ENCODE measurements at regions not wholly inside any gene's neighbourhood (a gene's known extent, or its start where the extent isn't known, plus 50 kb on each side); places are given as distances from the start of the nearest gene placed in this dataset.
A peak's percentile ranks its signal among the peaks of the same experiment; 100 is the strongest.

GRCh38 chr21:31416465-31416864 is 72.4 kb upstream of the TIAM1 start:
- 48% methylated on average over 2 of the region's 2 CpGs for WGBS
- TF ChIP-seq MAX (IDR thresholded peaks at IDR 0.05) (peak; percentile 81), FOXA2 (IDR thresholded peaks at IDR 0.05) (peak; percentile 84), GABPA (IDR thresholded peaks at IDR 0.05 in 1 of 2, conservative IDR thresholded peaks at IDR 0.05 in 1 of 2) (no peak), CTCF (IDR thresholded peaks at IDR 0.05; ENCODE audit: low read depth, low read length, missing input control) (no peak), NR2F2 (IDR thresholded peaks at IDR 0.05) (no peak), SP1 (IDR thresholded peaks at IDR 0.05) (peak; percentile 23), YY1 (IDR thresholded peaks at IDR 0.05) (peak; percentile 96), REST (IDR thresholded peaks at IDR 0.05) (peak; percentile 61), RXRA (IDR thresholded peaks at IDR 0.05) (peak; percentile 28 to 86), EGR1 (IDR thresholded peaks at IDR 0.05; ENCODE audit: low read depth in 2 of 2) (no peak), HNF4G (IDR thresholded peaks at IDR 0.05) (no peak), HNF4A (conservative IDR thresholded peaks at IDR 0.05) (peak; percentile 56 to 83), ATF3 (IDR thresholded peaks at IDR 0.05) (peak; percentile 38), TAF1 (conservative IDR thresholded peaks at IDR 0.05) (no peak), ZBTB33 (IDR thresholded peaks at IDR 0.05) (peak; percentile 78), RAD21 (IDR thresholded peaks at IDR 0.05) (peak; percentile 34 to 46), FOXA1 (IDR thresholded peaks at IDR 0.05) (peak; percentile 51), JUND (IDR thresholded peaks at IDR 0.05) (peak; percentile 53 to 92)
- Histone ChIP-seq H3K9me3 (ENCODE audit: control insufficient read depth in 4 of 4, low read length in 3 of 4) (no peaks in the 10 kb centered on the region), H3K4me3 (ENCODE audit: low read depth in 1 of 3, low read length in 3 of 3) (no peak overlapping the region), H3K4me1 (ENCODE audit: control insufficient read depth in 4 of 4, insufficient read depth in 4 of 4, low read length in 3 of 4) (peaks cover 0 to 3% (median 0%) of the 10 kb centered on the region in 4 donors), H3K27me3 (ENCODE audit: control insufficient read depth in 4 of 4, insufficient read depth in 4 of 4, low read length in 3 of 4) (no peaks in the 10 kb centered on the region), H3K9ac (ENCODE audit: low read depth in 1 of 2, low read length in 2 of 2) (no peak overlapping the region), H3K36me3 (ENCODE audit: control insufficient read depth in 4 of 4, insufficient read depth in 3 of 4, low read depth in 1 of 4, low read length in 3 of 4) (peaks cover 0 to 3% (median 0%) of the 10 kb centered on the region in 4 donors), H3K27ac (ENCODE audit: low read depth in 1 of 2, low read length in 2 of 2) (no peak overlapping the region)
- no peak for DNase-seq (ENCODE audit: low spot score)

All from liver (tissue), 8 donors.